NAMALWA (cell line): ENCODE measurements at regions not wholly inside any gene's neighbourhood (a gene's known extent, or its start where the extent isn't known, plus 50 kb on each side); places are given as distances from the start of the nearest gene placed in this dataset.

Source experiments
- DNase-seq: peaks from one replicate; pipeline ENCODE4 v3.0.0-alpha.2; 2015; ENCODE audit warnings: low spot score

DNA sequence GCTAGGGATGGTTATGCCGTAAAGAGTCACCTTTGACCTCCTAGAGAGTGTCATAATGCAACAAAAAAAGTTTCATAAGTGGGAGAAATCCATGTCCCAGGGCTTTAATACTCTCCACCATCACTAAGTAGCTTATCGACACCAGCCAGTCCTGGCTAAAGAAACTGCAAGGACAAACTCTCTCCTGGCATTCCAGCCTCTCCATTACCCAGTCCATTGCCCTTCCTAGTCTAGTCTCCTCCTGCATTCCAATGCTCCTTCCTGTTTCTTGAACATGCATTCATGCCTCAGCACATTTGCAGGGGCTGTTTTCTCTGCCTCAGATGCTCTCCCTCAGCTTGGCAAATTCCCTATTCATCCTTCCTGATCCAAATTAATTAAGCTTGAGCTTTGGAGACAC lies 364.1 kb downstream of the BRINP1 start:
- no peak for DNase-seq

- no peak for DNase-seq
Observed at GRCh38 chr9:119009249-119009648, 360.0 kb downstream of the BRINP1 start.

GRCh38 chr9:119020284-119020683 lies 349.0 kb downstream of the BRINP1 start:
- DNase-seq, result no peak

DNA sequence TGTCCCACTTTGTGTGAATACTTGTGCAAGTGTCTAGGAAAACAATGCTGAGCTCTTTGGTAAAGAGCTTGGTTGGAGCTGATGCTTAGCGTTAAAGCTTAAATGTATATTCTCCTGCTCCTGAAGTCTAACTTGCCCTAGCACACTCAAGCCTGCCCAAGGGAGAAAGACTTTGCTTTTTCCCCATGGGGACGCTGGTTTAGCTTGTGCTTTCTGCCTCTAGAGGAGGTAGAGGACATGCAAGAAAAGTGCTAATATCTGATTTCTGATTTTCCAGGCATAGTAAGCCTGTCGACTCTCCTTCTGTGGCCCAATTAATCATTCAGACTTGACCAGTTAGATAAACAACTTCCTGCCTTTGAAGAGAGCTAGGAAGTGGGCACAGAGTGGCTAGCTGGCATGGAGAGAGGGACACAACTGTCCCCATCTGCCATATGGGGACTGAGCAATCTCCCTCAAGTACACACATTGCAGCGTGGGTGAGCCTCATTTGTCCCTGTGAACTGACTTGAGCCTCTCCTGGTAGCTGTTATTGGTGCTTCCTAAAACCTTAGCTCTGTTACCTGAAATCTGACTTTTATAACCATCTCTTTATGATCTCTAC lies 348.4 kb downstream of the BRINP1 start:
- DNase-seq, result no peak

GRCh38 chr9:119026120-119026519 lies 343.1 kb downstream of the BRINP1 start:
- DNase-seq, result no peak

GRCh38 chr9:119027901-119028699 lies 341.1 kb downstream of the BRINP1 start:
- no peak for DNase-seq

DNA sequence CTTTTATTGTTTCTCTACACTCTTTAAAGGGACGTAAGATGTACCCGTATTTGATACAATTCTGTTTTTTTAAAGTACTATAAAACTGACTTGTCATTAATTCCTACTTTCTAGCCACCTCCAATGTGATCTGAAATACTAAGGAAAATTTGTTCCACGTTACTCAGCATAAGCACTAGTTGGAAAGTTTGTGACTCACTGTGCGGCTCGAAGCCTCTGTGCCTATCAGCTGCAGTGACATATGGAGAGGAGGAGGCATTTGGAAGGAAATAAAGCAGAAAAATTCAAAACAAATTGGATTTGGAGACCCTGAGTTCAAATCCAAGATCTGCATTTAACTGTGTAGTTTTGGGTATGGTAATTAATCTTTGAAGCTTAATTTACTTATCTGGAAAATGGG lies 339.3 kb downstream of the BRINP1 start:
- no peak for DNase-seq

DNA sequence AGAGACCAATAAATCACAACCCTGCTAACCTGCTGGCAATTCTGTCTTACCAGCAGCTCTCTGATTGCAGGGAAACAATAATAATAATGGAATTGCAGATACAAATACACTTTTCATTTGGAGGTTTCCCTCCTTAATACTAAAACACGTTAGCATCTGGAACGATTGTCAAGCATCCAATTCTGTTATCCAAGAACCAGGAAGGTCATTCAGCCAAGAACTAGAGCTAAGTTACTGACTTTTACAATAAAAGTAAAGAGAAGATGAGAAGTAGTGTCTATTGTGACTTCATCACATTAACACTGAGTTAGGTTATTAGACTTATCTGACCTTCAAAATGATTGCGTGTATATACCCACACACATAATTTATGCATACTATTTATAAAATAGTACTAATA lies 335.6 kb downstream of the BRINP1 start:
- DNase-seq, result no peak

DNA sequence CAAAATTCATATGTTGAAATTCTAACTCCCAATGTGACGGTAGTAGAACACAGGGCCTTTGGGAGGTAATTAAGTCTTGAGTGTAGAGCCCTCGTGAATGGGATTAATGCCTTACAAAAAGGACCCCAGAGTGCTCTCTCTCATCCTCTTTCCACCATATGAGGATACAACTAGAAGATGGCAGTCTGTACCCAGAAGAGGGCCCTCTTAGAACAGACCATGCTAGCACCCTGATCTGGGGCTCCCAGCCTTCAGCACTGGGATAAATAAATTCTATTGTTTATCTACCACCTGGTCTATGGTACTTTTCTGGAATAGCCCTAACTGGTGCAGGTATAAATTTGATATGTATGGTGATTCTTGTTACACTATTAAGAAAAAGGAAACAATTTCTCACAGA lies 332.3 kb downstream of the BRINP1 start:
- DNase-seq, result no peak

GRCh38 chr9:119043996-119044395 lies 325.2 kb downstream of the BRINP1 start:
- DNase-seq, result no peak

DNA sequence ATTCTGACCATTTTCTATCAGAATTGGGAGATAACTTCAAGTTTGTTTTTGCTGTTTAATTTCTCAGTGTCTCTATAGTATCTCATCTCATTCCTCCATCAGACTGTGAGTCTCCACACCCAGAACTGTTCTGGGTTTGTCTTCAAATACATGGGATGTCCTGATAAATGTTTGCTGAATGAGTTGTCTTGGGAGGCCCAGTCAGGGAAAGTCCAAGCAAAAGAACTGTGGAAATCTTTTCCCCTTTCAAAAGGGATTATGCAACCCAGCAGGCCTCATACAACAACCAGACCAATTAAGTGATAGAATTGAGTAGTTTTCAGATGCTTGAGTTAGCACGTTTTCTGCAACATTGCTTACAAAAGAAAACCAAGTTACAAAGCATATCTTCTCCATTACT lies 324.4 kb downstream of the BRINP1 start:
- no peak for DNase-seq

DNA sequence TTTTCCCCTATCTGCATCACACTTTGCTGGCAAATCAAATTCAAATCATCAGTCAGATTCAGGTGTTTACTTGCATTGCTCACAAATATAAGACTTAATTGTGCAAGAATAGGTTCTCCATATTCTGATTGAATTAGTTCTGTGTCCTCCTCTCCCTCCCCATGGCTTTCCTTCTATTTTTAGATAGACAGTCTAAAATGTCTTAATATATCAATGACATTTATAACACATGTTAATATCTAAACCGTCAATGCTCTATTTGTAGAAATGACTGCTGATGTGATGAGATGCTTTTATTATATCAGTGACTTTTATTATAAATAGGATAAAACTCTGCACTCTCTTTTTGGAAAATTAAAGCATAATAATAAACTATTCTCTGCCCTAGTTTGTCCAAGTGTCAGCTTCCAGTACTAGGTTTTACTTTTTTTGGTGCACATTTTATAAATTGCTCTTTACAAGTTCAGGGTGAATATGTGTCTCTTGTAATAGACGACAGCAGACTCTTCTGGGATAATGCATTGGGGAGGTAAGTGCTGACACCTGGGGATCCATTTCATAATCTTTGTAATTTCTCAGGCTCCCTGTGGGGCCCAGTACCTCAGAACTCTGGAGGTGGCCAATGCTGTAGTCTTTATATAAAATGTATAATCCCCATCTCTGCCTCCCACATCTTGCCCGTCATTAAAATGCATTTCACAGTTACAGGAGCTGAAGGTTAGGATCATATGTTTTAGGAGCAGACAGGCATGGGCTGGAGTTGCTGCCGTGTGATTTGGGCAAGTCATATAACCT lies 321.5 kb downstream of the BRINP1 start:
- no peak for DNase-seq

DNA sequence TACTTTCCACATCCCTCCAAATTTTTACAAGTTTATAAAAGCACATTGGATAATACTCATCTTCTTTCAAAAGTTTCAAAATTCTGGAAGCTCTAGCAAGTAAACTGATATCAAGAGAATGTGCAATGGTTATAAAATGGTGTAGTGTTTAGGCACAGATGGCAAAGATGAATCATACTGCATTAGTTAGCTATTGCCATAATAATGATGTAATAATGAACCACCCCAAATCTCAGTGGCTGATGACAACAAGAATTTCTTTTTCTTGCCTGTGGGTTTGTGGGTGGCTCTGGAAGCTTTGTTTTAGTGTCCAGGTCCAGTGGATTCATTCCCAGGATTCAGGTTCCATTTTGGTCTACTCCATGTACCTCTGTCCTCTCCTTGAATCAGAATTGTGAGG lies 319.0 kb downstream of the BRINP1 start:
- DNase-seq, result no peak

GRCh38 chr9:119052339-119053030 lies 316.8 kb downstream of the BRINP1 start:
- DNase-seq, result no peak

DNA sequence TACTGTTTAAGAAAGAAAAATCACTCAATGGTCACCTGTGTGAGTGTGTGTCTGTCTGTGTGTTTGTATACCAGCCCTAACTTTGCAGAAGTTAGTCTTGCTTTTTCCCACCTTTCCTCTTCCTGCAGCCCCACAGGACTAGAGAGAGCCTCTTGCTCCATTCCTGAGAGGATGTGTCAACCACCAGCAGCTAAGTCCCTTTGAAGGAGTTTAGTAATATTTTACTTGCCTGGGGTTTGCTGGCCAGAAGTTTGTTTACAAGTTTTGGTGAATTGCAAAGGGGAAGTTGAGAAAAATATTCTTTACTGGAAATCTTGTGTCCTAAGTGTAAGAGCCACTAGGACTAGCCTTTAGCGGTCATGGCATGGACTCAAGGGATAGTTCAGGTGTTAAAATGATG lies 316.2 kb downstream of the BRINP1 start:
- no peak for DNase-seq

- DNase-seq, result no peak
Observed at GRCh38 chr9:119060629-119061385, 308.4 kb downstream of the BRINP1 start.

DNA sequence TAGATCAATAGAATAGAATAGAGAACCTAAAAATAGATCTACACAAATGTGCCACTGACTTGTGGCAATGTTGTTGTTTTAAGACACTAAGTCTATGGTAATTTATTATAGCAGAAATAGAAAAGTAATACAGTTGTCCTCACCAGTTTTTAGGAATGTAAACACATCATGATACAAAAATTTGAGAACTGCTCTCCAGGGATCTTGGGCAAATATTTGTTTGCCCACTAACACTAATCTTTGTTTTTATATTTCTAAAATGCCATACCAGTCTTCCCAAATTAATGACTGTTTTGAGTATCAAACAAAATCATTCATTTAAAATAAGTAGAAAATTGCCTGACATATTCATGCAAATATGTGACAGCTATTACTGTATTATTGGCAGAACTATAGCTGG lies 297.6 kb downstream of the BRINP1 start:
- DNase-seq, result no peak

GRCh38 chr9:119074017-119074416 lies 295.2 kb downstream of the BRINP1 start:
- DNase-seq, result no peak

DNA sequence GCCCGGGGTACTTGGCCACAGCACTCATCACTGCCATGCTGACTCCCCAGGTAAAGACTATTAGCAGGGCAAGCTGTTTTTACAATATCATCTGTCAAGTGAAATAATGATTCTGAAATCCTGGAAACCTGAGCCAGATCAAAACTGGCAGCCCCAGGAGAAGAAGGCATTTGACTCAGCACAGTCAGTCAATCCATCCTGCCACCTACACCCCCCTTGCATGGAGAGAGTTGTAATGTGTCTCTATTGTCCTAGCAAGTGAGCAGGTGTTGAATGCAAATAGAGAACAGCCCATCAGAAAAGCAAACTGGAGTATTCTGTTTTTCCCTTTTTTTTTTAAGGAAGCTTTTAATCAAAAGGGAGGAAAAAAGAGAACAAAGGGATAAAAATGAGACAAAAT lies 291.2 kb downstream of the BRINP1 start:
- DNase-seq, result no peak

- no peak for DNase-seq
Observed at GRCh38 chr9:119083673-119084072, 285.6 kb downstream of the BRINP1 start.

- DNase-seq, result no peak
Observed at GRCh38 chr9:119086590-119086989, 282.6 kb downstream of the BRINP1 start.
